GM12891 (cell line): ENCODE measurements at regions not wholly inside any gene's neighbourhood (a gene's known extent, or its start where the extent isn't known, plus 50 kb on each side); places are given as distances from the start of the nearest gene placed in this dataset.

ENCODE experiments used
- DNase-seq: peaks from one replicate; pipeline ENCODE4 v3.0.0; 2011; ENCODE audit warnings: low spot score; ENCODE audit not compliant: insufficient read length
- FAIRE-seq: peaks from 2 replicates; lab custom pipeline; 2011; peaks lifted over from hg19 to GRCh38; lab: Jason Lieb, UNC
- PAX5 ChIP-seq: IDR thresholded peaks from 2 replicates; pipeline ENCODE4 v1.6.1; 2011; ENCODE audit warnings: low read length, moderate library complexity, mild to moderate bottlenecking; ENCODE audit not compliant: insufficient read depth, severe bottlenecking
- POLR2A ChIP-seq: IDR thresholded peaks from 2 replicates; pipeline ENCODE4 v1.6.1; 2011; ENCODE audit warnings: low read depth, low read length, control low read depth
- POLR2AphosphoS5 ChIP-seq: IDR thresholded peaks from 2 replicates; pipeline ENCODE4 v1.6.1; 2011; ENCODE audit warnings: low read depth, low read length, control low read depth
- POU2F2 ChIP-seq: IDR thresholded peaks from 2 replicates; pipeline ENCODE4 v1.6.1; 2011; ENCODE audit warnings: low read depth, mild to moderate bottlenecking, control low read depth, low read length, moderate library complexity
- SPI1 ChIP-seq: IDR thresholded peaks from 2 replicates; pipeline ENCODE4 v1.6.1; 2011; ENCODE audit warnings: low read depth, low read length, control low read depth
- TAF1 ChIP-seq: IDR thresholded peaks from 2 replicates; pipeline ENCODE4 v1.6.1; 2011; ENCODE audit warnings: low read depth, low read length, control low read depth

DNA sequence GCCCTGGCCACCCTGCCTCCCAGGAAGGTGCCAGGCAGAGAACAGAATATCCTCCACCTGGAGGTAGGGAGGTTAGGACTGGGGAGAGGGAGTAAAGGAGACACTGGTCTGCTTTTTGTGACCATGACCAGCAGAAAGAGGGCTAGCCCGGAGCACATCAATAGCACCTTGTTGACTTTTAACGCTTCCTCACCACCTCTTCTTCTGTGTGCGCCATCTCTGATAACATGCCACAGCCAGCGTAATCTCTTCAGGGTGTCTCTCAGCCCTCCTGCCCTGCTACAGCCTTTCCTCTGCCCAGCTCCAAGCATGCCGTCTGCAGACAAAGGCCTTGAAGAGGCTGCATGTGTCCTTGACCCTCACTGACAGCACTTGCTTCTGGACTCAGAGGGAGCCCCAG, 50.9 kb upstream of the GJA5 start:
- TF ChIP-seq POU2F2: no peak
- no peak for TF ChIP-seq SPI1
- TF ChIP-seq POLR2AphosphoS5: no peak
- no peak for TF ChIP-seq PAX5
- TF ChIP-seq POLR2A: no peak
- TF ChIP-seq TAF1: no peak
- no peak for FAIRE-seq
- no peak for DNase-seq

DNA sequence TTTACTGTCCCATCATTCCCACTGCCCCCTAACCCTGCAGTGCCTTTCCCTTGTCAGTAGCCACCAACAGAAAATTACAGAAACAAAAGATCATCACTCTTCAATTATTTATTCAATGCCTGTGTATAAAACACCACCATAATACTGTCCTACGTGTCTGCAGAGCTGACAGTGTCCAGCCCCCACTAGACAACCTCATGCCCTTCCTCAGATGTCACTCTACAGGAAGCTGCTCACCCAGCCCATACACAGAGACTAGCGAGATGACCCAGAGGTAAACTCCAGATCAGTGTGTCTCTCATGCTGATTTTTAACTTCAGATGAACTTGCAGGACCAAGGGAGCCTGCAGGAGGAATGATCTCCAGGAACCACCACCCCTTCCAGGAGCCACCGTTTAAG, 51.3 kb upstream of the GJA5 start:
- TF ChIP-seq POU2F2 (no peak), POLR2A (no peak), SPI1 (no peak), PAX5 (no peak), TAF1 (no peak), POLR2AphosphoS5 (no peak)
- FAIRE-seq (no peak), DNase-seq (no peak)

DNA sequence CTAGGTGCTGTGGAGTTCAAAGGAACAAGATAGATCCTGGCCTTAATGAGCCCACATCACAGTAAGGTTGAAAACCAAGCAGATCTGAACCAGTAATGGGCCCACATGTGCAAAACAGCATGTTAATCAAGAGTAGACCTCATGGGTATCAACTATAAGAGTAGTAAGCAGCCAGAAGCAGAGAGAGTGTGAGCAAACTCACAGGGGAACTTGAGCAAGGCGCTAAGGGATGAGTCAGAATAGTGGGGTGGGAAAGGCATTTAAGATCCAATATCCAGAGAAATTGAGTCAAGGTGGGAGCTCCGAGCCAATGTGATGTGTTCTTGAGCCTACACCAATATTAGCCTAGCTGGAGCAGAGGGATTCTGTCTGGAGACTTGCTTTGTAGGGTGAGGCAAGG, 52.4 kb upstream of the GJA5 start:
- DNase-seq (no peak), FAIRE-seq (no peak)
- TF ChIP-seq TAF1 (no peak), SPI1 (no peak), POLR2AphosphoS5 (no peak), POU2F2 (no peak), PAX5 (no peak)

DNA sequence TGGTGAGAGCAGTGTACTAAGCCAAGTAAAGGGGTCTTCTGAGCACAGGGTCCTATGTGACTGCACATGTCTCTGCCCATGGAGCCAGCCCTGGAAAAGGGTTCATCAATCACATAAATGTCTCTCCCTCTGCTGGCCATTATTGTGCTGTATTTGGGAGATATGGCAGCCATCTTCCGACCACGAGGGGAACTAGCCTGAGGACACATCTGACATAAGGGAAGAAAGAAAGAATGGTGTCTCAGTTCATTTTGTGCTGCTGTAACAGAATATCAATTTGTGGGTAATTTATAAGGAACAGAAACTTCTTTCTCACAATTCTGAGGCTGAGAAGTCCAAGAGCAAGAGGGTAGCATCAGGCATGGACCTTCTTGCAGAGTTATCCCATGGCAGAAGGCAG, 55.1 kb upstream of the GJA5 start:
- TF ChIP-seq POLR2AphosphoS5: no peak
- no peak for TF ChIP-seq SPI1
- no peak for TF ChIP-seq POU2F2
- no peak for TF ChIP-seq TAF1
- no peak for TF ChIP-seq POLR2A
- TF ChIP-seq PAX5: no peak
- no peak for FAIRE-seq
- DNase-seq: no peak

DNA sequence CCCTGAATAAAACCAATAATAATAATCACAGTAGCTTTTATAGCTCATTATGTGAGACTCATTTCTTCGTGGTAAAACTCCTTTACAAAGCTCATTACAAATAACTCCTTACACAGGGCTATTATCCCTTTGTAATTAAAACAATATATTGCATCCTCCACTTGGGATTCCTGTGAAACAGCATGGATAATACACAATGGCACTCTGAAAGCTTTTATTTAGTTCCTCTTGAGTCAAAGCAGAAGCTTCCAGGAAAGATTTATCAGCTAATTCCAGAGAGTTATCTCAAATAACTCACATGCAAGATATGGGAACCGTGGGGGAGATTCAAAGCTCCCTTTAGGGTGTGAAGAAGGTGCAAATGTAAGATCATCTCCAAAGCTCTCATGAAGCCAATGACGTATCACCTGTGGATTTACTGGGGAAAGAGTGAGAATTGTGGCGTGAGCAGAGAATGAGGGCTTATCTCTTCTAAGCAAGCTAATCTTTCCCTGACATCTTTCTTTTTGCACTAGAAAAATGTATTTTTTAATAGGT, 60.4 kb upstream of the GJA5 start:
- no peak for DNase-seq
- TF ChIP-seq PAX5 (no peak), POLR2A (no peak), SPI1 (no peak), POU2F2 (no peak), POLR2AphosphoS5 (no peak), TAF1 (no peak)
- no peak for FAIRE-seq

DNA sequence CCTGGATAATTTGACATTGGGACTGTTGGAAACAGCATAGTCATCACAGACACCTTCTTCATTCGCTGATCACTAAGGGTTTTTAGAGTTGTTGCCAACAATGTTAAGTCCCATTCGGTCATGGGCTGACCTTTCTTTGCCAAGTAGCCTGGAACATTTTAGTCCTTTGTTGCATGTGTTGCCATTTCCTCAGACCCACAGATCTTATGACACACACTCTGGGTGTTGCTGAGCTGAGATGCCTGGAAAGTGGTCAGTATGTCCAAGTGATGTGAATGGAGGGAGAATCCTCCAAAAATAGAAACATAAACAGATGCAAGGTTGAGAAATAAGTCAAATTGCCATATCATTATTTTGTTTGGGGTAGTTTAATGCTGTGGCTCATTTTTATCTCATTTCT, 61.5 kb upstream of the GJA5 start:
- no peak for FAIRE-seq
- TF ChIP-seq POU2F2: no peak
- no peak for TF ChIP-seq POLR2A
- no peak for TF ChIP-seq PAX5
- TF ChIP-seq POLR2AphosphoS5: no peak
- TF ChIP-seq TAF1: no peak
- TF ChIP-seq SPI1: no peak
- no peak for DNase-seq

DNA sequence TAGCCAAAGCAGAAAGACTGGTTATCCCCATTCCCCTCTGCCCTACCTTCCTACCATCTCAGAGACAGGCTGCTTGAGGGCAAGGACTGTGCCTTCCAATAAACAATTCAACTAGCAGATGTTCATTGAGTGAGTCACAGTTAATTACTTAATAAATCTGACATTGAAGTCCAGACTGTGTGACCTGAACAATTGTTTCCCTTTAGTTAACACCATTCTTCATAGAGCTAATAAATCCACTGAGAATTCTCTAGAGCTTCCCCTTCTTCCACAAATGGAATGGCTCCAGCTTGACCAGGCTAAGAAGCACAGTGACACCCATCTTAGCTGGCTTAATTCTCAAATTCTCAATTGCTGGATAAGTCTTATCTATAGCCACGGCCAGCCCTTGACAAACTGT, 61.9 kb upstream of the GJA5 start:
- FAIRE-seq (no peak), DNase-seq (no peak)
- TF ChIP-seq SPI1 (no peak), PAX5 (no peak), TAF1 (no peak), POLR2AphosphoS5 (no peak), POU2F2 (no peak)

DNA sequence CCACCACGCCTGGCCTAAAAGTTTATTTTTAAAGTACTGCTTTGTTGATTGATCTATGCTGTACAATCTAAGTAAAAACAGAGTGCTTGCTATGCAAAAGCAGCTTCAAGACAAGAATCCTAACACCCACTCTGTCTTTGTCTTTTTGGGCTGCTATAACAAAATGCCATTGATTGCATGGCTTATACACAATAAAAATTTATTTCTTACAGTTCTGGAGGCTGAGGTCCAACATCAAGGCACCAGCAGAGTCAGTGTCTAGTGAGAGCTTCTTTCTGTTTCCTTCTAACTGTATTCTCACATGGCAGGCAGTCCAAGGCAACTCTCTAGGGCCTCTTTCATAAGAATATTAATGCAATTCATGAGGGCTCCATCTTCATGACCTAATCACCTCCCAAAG, 63.6 kb upstream of the GJA5 start:
- TF ChIP-seq PAX5: no peak
- TF ChIP-seq POLR2A: no peak
- no peak for TF ChIP-seq TAF1
- TF ChIP-seq POLR2AphosphoS5: no peak
- TF ChIP-seq POU2F2: no peak
- TF ChIP-seq SPI1: no peak
- DNase-seq: no peak
- no peak for FAIRE-seq

DNA sequence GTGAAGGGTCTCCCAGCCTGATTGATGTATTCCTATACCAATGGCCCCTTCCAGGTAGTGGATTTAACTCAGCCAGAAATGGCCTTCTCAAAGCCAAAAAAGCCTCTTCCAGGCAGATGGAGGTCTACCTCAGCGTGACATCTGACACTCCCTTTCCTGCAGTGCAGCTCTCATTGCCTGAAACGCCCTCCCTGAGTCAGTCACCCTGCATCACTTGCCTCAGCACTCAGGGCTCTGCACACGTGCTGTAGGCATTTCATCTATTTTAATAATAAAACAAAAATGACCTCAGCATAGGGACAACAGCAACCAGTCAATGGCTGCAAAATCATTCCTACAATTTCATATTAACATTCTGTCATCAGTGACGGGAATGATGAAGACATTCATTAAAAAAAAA, 64.4 kb upstream of the GJA5 start:
- DNase-seq (no peak), FAIRE-seq (no peak)
- TF ChIP-seq POLR2A (no peak), POLR2AphosphoS5 (no peak), PAX5 (no peak), POU2F2 (no peak), SPI1 (no peak), TAF1 (no peak)

DNA sequence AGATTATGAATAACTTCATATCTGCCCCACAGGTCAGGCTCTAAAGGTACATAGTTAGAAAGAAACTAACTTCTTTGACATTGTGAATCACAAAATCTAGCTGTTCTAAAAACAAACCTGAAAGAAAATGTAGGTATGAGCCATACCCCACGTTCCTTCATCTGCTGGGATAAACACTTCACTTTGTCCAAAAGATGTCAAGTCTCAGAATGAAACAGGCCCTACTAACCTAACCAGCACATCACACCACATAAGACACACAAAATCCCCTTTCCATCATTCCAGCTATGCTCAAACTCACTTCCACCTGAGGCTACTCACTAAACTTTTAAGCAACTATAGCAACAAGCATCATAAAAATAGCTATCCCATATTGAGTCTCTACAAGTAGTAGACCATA, 65.2 kb upstream of the GJA5 start:
- DNase-seq (no peak), FAIRE-seq (no peak)
- TF ChIP-seq POU2F2 (no peak), SPI1 (no peak), PAX5 (no peak)

DNA sequence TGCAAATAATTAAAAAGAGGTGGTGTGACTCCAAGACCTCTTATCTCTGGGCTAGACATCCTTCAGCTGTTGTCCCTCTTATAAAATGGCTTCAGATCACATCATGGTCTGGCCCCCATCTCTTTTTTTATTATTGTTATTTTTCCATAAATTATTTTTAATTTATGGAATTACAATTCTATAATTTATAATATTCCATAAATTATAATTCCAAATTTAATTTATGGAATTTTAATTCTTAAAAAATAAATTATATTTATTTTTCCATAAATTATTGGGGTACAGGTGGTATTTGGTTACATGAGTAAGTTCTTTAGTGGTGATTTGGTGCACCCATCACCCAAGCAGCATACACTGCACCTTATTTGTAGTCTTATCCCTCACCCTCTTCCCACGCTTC, 65.9 kb upstream of the GJA5 start:
- DNase-seq (no peak), FAIRE-seq (no peak)
- TF ChIP-seq SPI1 (no peak), POLR2AphosphoS5 (no peak), TAF1 (no peak), PAX5 (no peak), POU2F2 (no peak), POLR2A (no peak)
